HEK293T (cell line): ENCODE measurements at regions not wholly inside any gene's neighbourhood (a gene's known extent, or its start where the extent isn't known, plus 50 kb on each side); places are given as distances from the start of the nearest gene placed in this dataset.
"Not testable (repeated sequence)": the region's sequence is repeated elsewhere in the genome, so short reads cannot be mapped to it uniquely, and the experiment has no call there.

ENCODE experiments used
- CTCF ChIA-PET: fragments of 350-600 bp; formaldehyde crosslinking; extraction: SDS; loops from one replicate; lab custom pipeline; 2021; ENCODE audit warnings: antibody characterized with exemption, inconsistent platforms; lab: Yijun Ruan, JAX
- POLR2A ChIA-PET: fragments of 350-600 bp; formaldehyde crosslinking; extraction: SDS; loops from one replicate; lab custom pipeline; 2020; ENCODE audit warnings: antibody characterized with exemption, inconsistent platforms; lab: Yijun Ruan, JAX
- DNase-seq: peaks from one replicate; pipeline ENCODE4 v3.0.0; 2012; ENCODE audit warnings: mixed read lengths; ENCODE audit errors: extremely low spot score
- ARNT ChIP-seq: fragments of 450-650 bp; IDR thresholded peaks from 2 replicates; pipeline ENCODE4 v1.6.1; 2017; ENCODE audit warnings: mild to moderate bottlenecking
- BHLHE40 ChIP-seq: fragments of 450-650 bp; IDR thresholded peaks from 2 replicates; pipeline ENCODE4 v1.6.1; 2016; ENCODE audit warnings: mild to moderate bottlenecking, moderate library complexity, borderline replicate concordance
- CTBP1 ChIP-seq: fragments of 450-650 bp; IDR thresholded peaks from 2 replicates; pipeline ENCODE4 v1.6.1; 2016; ENCODE audit warnings: borderline replicate concordance
- ELF4 ChIP-seq: fragments of 450-650 bp; IDR thresholded peaks from 2 replicates; pipeline ENCODE4 v1.6.1; 2017; ENCODE audit warnings: antibody characterized with exemption
- FOXA1 ChIP-seq: fragments of 450-650 bp; IDR thresholded peaks from 2 replicates; pipeline ENCODE4 v1.6.1; 2016; ENCODE audit warnings: mild to moderate bottlenecking
- FOXK2 ChIP-seq: fragments of 450-650 bp; IDR thresholded peaks from 2 replicates; pipeline ENCODE4 v1.6.1; 2016; ENCODE audit warnings: mild to moderate bottlenecking
- FOXM1 ChIP-seq: fragments of 450-650 bp; IDR thresholded peaks from 2 replicates; pipeline ENCODE4 v1.6.1; 2017; ENCODE audit warnings: mild to moderate bottlenecking, borderline replicate concordance
- HDGF ChIP-seq: fragments of 450-650 bp; IDR thresholded peaks from 2 replicates; pipeline ENCODE4 v1.6.1; 2017; ENCODE audit warnings: antibody characterized with exemption, borderline replicate concordance
- L3MBTL2 ChIP-seq: fragments of 450-650 bp; conservative IDR thresholded peaks from 2 replicates; pipeline ENCODE4 v1.6.1; 2016; ENCODE audit warnings: mild to moderate bottlenecking
- LEF1 ChIP-seq: fragments of 450-650 bp; IDR thresholded peaks from 2 replicates; pipeline ENCODE4 v1.6.1; 2017; ENCODE audit warnings: mild to moderate bottlenecking, borderline replicate concordance
- NFRKB ChIP-seq: fragments of 450-650 bp; IDR thresholded peaks from 2 replicates; pipeline ENCODE4 v1.6.1; 2016; ENCODE audit warnings: mild to moderate bottlenecking, moderate library complexity
- PKNOX1 ChIP-seq: fragments of 450-650 bp; IDR thresholded peaks from 2 replicates; pipeline ENCODE4 v1.6.1; 2016
- SP1 ChIP-seq: fragments of 450-650 bp; IDR thresholded peaks from 2 replicates; pipeline ENCODE4 v1.6.1; 2017
- SUZ12 ChIP-seq: fragments of 450-650 bp; IDR thresholded peaks from 2 replicates; pipeline ENCODE4 v1.6.1; 2016; ENCODE audit warnings: mild to moderate bottlenecking
- TARDBP ChIP-seq: fragments of 450-650 bp; IDR thresholded peaks from 2 replicates; pipeline ENCODE4 v1.6.1; 2016
- ZNF384 ChIP-seq: fragments of 450-650 bp; IDR thresholded peaks from 2 replicates; pipeline ENCODE4 v1.6.1; 2016

GRCh38 chr6:106860940-106861339 is 113.6 kb downstream of the CD24 start:
- DNase-seq = no peak
- POLR2A ChIA-PET = no interaction called here
- no peak for TF ChIP-seq CTBP1
- TF ChIP-seq PKNOX1 = no peak
- TF ChIP-seq LEF1 = no peak
- TF ChIP-seq SP1 = no peak
- TF ChIP-seq ZNF384 = no peak
- TF ChIP-seq ELF4 = no peak
- TF ChIP-seq L3MBTL2 = no peak
- TF ChIP-seq BHLHE40 = no peak
- TF ChIP-seq HDGF = no peak
- no peak for TF ChIP-seq ARNT
- no peak for TF ChIP-seq FOXM1
- CTCF ChIA-PET = no interaction called here

GRCh38 chr6:106858653-106859092 is 115.9 kb downstream of the CD24 start:
- ChIA-PET CTCF (no interaction called here), POLR2A (no interaction called here)
- no peak for DNase-seq

DNA sequence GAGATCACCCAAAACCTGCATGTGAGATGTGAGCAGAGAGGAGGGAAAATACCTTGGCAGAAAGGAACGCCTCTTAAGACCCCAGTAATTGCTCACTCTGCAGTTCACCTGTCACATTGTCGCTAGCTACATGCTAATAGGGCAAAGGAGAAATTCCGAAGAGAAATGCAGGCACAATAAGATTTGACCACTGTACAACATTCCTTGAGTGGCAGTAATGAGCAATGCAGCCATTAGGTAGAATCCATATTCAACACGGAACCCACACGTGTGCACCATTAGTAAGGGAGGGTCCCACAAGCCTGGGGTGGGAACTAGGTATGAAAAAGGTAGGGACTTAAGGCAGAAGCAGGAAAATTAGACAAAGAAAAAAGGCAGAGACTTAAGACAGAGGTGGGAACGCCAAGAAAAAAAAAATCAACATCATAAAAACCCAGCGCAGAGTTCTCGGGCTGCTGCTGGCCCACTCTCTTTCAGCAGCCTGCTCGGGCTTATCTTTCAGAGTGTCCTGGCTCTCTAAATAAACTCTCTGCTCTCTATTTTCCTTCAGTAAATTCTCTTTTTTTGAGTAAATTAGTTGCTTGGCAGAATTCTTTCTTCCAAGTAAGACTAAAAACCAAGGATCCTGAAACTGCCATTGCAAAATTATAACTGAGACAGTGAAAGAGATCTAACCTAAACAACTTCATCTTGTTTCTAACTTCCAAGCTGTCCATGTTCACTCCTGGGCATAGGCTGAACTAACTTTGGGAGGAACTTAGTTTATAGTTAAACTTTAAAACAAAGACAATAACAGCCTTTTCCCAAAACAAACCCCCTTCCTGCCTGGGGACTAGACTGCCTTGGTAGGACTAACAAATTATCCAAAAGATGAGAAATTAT is 116.5 kb downstream of the CD24 start:
- TF ChIP-seq SP1 = no peak
- no peak for TF ChIP-seq FOXK2
- TF ChIP-seq BHLHE40 = no peak
- TF ChIP-seq PKNOX1 = no peak
- no peak for TF ChIP-seq ELF4
- no peak for TF ChIP-seq SUZ12
- CTCF ChIA-PET = no interaction called here
- POLR2A ChIA-PET = no interaction called here
- no peak for DNase-seq

More at GRCh38 chr6:106858653-106859092, 115.9 kb downstream of the CD24 start:
- no peak for TF ChIP-seq ZNF384
- no peak for TF ChIP-seq BHLHE40
- no peak for TF ChIP-seq FOXK2
- no peak for TF ChIP-seq ARNT
- no peak for TF ChIP-seq PKNOX1
- TF ChIP-seq CTBP1 = no peak
- TF ChIP-seq L3MBTL2 = no peak
- TF ChIP-seq TARDBP = no peak
- TF ChIP-seq NFRKB = no peak
- TF ChIP-seq LEF1 = no peak
- no peak for TF ChIP-seq HDGF
- no peak for TF ChIP-seq SUZ12
- no peak for TF ChIP-seq FOXA1
- no peak for TF ChIP-seq SP1

- CTCF ChIA-PET, DNase-seq, POLR2A ChIA-PET: not testable (repeated sequence)
Measured at GRCh38 chr6:106857310-106857709, 117.2 kb downstream of the CD24 start.

DNA sequence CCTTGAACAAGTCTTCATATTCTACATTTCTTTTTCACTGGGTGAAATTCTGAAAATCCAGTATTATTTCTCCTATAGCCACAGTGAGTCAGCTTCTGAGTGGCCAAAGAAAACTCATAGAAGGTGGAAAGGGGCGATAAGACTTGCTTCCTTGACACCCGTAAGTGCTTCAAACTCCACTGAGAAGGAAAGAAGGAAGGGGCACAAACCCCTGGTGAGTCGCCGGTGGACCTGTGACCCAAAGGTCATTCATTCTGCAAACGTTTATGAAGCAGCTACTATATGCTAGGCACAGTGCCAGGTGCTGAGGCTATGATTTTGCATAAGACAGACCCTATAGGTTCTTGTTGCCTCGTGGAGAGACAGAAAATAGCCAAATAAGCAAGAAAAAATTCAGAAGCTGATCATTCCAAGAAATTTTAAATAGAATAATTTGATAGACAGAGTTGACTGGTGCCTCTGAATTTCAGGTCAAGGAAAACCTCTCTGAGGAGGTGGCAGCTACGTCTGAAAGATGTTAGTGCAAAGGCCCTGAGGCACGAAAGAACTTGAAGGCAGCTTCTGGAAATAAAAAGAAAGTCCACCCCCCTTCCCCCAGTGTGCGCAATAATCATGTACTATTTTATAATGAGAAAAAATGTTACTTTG is 118.2 kb downstream of the CD24 start:
- ChIA-PET POLR2A (no interaction called here), CTCF (no interaction called here)
- TF ChIP-seq NFRKB (no peak), FOXK2 (no peak), FOXA1 (no peak), ARNT (no peak), BHLHE40 (no peak), LEF1 (no peak), FOXM1 (no peak), TARDBP (no peak), ZNF384 (no peak), SUZ12 (no peak), CTBP1 (no peak)
- DNase-seq = no peak

- ChIA-PET POLR2A (no interaction called here), CTCF (no interaction called here)
- TF ChIP-seq ZNF384 (no peak), TARDBP (no peak), CTBP1 (no peak), FOXK2 (no peak), L3MBTL2 (no peak), ELF4 (no peak), NFRKB (no peak), SP1 (no peak)
- no peak for DNase-seq
Measured at GRCh38 chr6:106855117-106855516, 119.4 kb downstream of the CD24 start.
